SK-N-SH (cell line): ENCODE measurements at regions not wholly inside any gene's neighbourhood (a gene's known extent, or its start where the extent isn't known, plus 50 kb on each side); places are given as distances from the start of the nearest gene placed in this dataset.

Experiments
- CTCF ChIA-PET: fragments of 300-600, 350-600 bp; formaldehyde crosslinking; extraction: SDS; loops from one replicate; lab custom pipeline; 2021; lab: Yijun Ruan, JAX
- POLR2A ChIA-PET: fragments of 350-600 bp; sonication (Branson Sonifier 250); formaldehyde crosslinking; extraction: SDS; loops from one replicate; lab custom pipeline; 2020; ENCODE audit warnings: antibody characterized with exemption, inconsistent platforms; lab: Yijun Ruan, JAX
- DNase-seq: peaks from one replicate; pipeline ENCODE4 v3.0.0; 2012
- H2AFZ ChIP-seq: fragments of 200-600 bp; sonication (generic); 2 replicates; pipeline ENCODE4 v1.8.1; 2016; ENCODE audit warnings: antibody characterized with exemption, mild to moderate bottlenecking, low read depth
- H3F3A ChIP-seq: fragments of 200-600 bp; sonication (generic); replicated peaks from 2 replicates; pipeline ENCODE3; 2016; ENCODE audit warnings: antibody characterized with exemption, mild to moderate bottlenecking; ENCODE audit not compliant: insufficient read depth
- H3K27ac ChIP-seq, 2 experiments: fragments of 200-500 bp in 1 of 2; fragments of 200-600 bp in 1 of 2; sonication (Bioruptor generic) in 1 of 2; sonication (generic), shearing (Covaris generic) in 1 of 2; 2 replicates each; pipeline versions ENCODE4 v1.5.1 to v1.6.1; 2014 to 2016; ENCODE audit warnings: low read depth in 2 of 2, inconsistent platforms in 1 of 2, low read length in 1 of 2, mild to moderate bottlenecking in 1 of 2, mixed read lengths in 1 of 2
- H3K27me3 ChIP-seq: fragments of 200-600 bp; sonication (generic), shearing (Covaris generic); 2 replicates; pipeline ENCODE4 v1.6.1; 2016; ENCODE audit warnings: mixed run types; ENCODE audit not compliant: insufficient read depth
- H3K36me3 ChIP-seq, 2 experiments: fragments of 200-500 bp in 1 of 2; fragments of 200-600 bp in 1 of 2; sonication (Bioruptor generic) in 1 of 2; sonication (generic) in 1 of 2; replicated peaks in 1 of 2; 2 replicates each; pipeline versions ENCODE3 to v1.5.1; 2014 to 2016; ENCODE audit warnings: low read length in 1 of 2, mild to moderate bottlenecking in 1 of 2; ENCODE audit not compliant: insufficient read depth in 2 of 2, control insufficient read depth in 1 of 2
- H3K4me1 ChIP-seq, 2 experiments: fragments of 200-500 bp in 1 of 2; fragments of 200-600 bp in 1 of 2; sonication (Bioruptor generic) in 1 of 2; sonication (generic), shearing (Covaris generic) in 1 of 2; 2 replicates each; pipeline versions ENCODE4 v1.5.1 to v1.6.1; 2014 to 2016; ENCODE audit warnings: low read depth in 1 of 2, low read length in 1 of 2, mixed run types in 1 of 2; ENCODE audit not compliant: insufficient read depth in 2 of 2, control insufficient read depth in 1 of 2
- H3K4me2 ChIP-seq: fragments of 200-600 bp; sonication (generic), shearing (Covaris generic); 2 replicates; pipeline ENCODE4 v1.6.1; 2017; ENCODE audit warnings: mixed run types
- H3K4me3 ChIP-seq, 2 experiments: fragments of 200-500 bp in 1 of 2; fragments of 200-600 bp in 1 of 2; sonication (Bioruptor generic) in 1 of 2; sonication (generic), shearing (Covaris generic) in 1 of 2; 2 replicates each; pipeline versions ENCODE4 v1.5.1 to v1.8.1; 2014 to 2016; ENCODE audit warnings: low read depth in 2 of 2, inconsistent platforms in 1 of 2, low read length in 1 of 2, mild to moderate bottlenecking in 1 of 2, mixed read lengths in 1 of 2, moderate library complexity in 1 of 2
- H3K79me2 ChIP-seq: fragments of 200-600 bp; sonication (generic); 2 replicates; pipeline ENCODE4 v1.8.1; 2017; ENCODE audit warnings: mild to moderate bottlenecking; ENCODE audit not compliant: insufficient read depth
- H3K9ac ChIP-seq: fragments of 200-600 bp; sonication (generic); 2 replicates; pipeline ENCODE4 v1.6.1; 2017; ENCODE audit warnings: mixed run types
- H3K9me2 ChIP-seq: fragments of 200-600 bp; sonication (generic); 2 replicates; pipeline ENCODE4 v1.6.1; 2017; ENCODE audit warnings: mixed run types
- H3K9me3 ChIP-seq: fragments of 200-600 bp; sonication (generic); 2 replicates; pipeline ENCODE4 v1.6.1; 2017; ENCODE audit warnings: mixed run types, mild to moderate bottlenecking, moderate library complexity
- H4K20me1 ChIP-seq: fragments of 200-600 bp; sonication (generic); 2 replicates; pipeline ENCODE4 v1.6.1; 2017; ENCODE audit warnings: mild to moderate bottlenecking, mixed run types; ENCODE audit not compliant: insufficient read depth
- ELF1 ChIP-seq: IDR thresholded peaks from 2 replicates; pipeline ENCODE4 v1.4.0; 2012
- EZH2phosphoT487 ChIP-seq: fragments of 200-600 bp; sonication (generic); IDR thresholded peaks from 2 replicates; pipeline ENCODE4 v1.6.1; 2017; ENCODE audit warnings: low read depth, mixed run types, mild to moderate bottlenecking, antibody characterized with exemption, moderate library complexity, borderline replicate concordance
- FOSL2 ChIP-seq: IDR thresholded peaks from 2 replicates; pipeline ENCODE4 v1.4.0; 2012; ENCODE audit warnings: low read depth, mild to moderate bottlenecking, moderate library complexity, borderline replicate concordance
- FOXJ3 ChIP-seq: sonication (generic); formaldehyde crosslinking; IDR thresholded peaks from 2 replicates; pipeline ENCODE4 v1.5.1; 2020; ENCODE audit warnings: mild to moderate bottlenecking, missing genetic modification reagents
- FOXM1 ChIP-seq: IDR thresholded peaks from 2 replicates; pipeline ENCODE4 v1.4.0; 2012; ENCODE audit warnings: low read depth, mild to moderate bottlenecking
- GABPA ChIP-seq: IDR thresholded peaks from 2 replicates; pipeline ENCODE4 v1.4.0; 2012; ENCODE audit warnings: low read depth, mild to moderate bottlenecking
- JUND ChIP-seq: IDR thresholded peaks from 2 replicates; pipeline ENCODE4 v1.4.0; 2012
- MEF2A ChIP-seq: IDR thresholded peaks from 2 replicates; pipeline ENCODE4 v1.4.0; 2012; ENCODE audit warnings: low read depth, borderline replicate concordance
- NFIC ChIP-seq: IDR thresholded peaks from 2 replicates; pipeline ENCODE4 v1.4.0; 2012; ENCODE audit warnings: borderline replicate concordance
- NRF1 ChIP-seq: IDR thresholded peaks from 2 replicates; pipeline ENCODE4 v1.6.1; 2012; ENCODE audit warnings: low read depth, mild to moderate bottlenecking, low read length
- RFX5 ChIP-seq: IDR thresholded peaks from 2 replicates; pipeline ENCODE4 v1.6.1; 2012; ENCODE audit warnings: mild to moderate bottlenecking, improper control_type of control experiment, low read length
- RXRA ChIP-seq: IDR thresholded peaks from 2 replicates; pipeline ENCODE4 v1.4.0; 2012; ENCODE audit warnings: low read depth, mild to moderate bottlenecking, borderline replicate concordance
- TCF12 ChIP-seq: IDR thresholded peaks from 2 replicates; pipeline ENCODE4 v1.4.0; 2012
- TEAD4 ChIP-seq: IDR thresholded peaks from 2 replicates; pipeline ENCODE4 v1.4.0; 2012; ENCODE audit warnings: mild to moderate bottlenecking, borderline replicate concordance; ENCODE audit not compliant: insufficient read depth
- USF1 ChIP-seq: IDR thresholded peaks from 2 replicates; pipeline ENCODE4 v1.4.0; 2012; ENCODE audit warnings: low read depth, borderline replicate concordance
- USF2 ChIP-seq: fragments of 150-350 bp; IDR thresholded peaks from 2 replicates; pipeline ENCODE4 v1.6.1; 2017; ENCODE audit warnings: antibody characterized with exemption, low read length, low read depth, borderline replicate concordance
- ZBTB33 ChIP-seq: IDR thresholded peaks from 2 replicates; pipeline ENCODE4 v1.4.0; 2012; ENCODE audit warnings: low read depth, borderline replicate concordance
- WGBS: methylation state at CpG from one replicate; pipeline ENCODE4 v1.1.6; 2017; ENCODE audit warnings: low lambda C conversion rate; 5-methylcytosine and 5-hydroxymethylcytosine counted together
- TF ChIP-seq, protein P1 (sequence below): IDR thresholded peaks from 2 replicates; pipeline ENCODE4 v1.4.0; 2012; ENCODE audit warnings: low read depth
- TF ChIP-seq, protein P2 (sequence below): IDR thresholded peaks from 2 replicates; pipeline ENCODE4 v1.6.1; 2012; ENCODE audit warnings: mild to moderate bottlenecking, low read depth, low read length, moderate library complexity

GRCh38 chr3:5059782-5060181 lies 62.3 kb upstream of the ARL8B start:
- no peaks in the 10 kb centered on the region for H3K36me3 ChIP-seq
- no peak for TF ChIP-seq FOXJ3 (CRISPR knock-in tag)
- no peak for TF ChIP-seq GABPA
- no peak for TF ChIP-seq NFIC
- TF ChIP-seq FOXM1 = no peak
- no peak for TF ChIP-seq FOSL2
- TF ChIP-seq TEAD4 = no peak
- TF ChIP-seq TCF12 = no peak
- no peak for TF ChIP-seq JUND
- TF ChIP-seq EZH2phosphoT487 = no peak
- no peak for TF ChIP-seq ELF1
- TF ChIP-seq RXRA = no peak
- H3F3A ChIP-seq = no peaks in the 10 kb centered on the region
- peaks cover 0 to 5% of the 10 kb centered on the region in 2 experiments; a peak in 1 of 4 replicates for H3K4me1 ChIP-seq
- no peak overlapping the region for H3K4me3 ChIP-seq
- no peaks in the 10 kb centered on the region for H3K27me3 ChIP-seq
- no peak for DNase-seq
- H3K4me2 ChIP-seq = no peak overlapping the region
- no peaks in the 10 kb centered on the region for H3K9me3 ChIP-seq
- H3K9ac ChIP-seq = no peak overlapping the region
- 73% methylated on average over 7 of the region's 7 CpGs for WGBS
- H2AFZ ChIP-seq = no peak overlapping the region
- no peaks in the 10 kb centered on the region for H4K20me1 ChIP-seq
- H3K79me2 ChIP-seq = no peaks in the 10 kb centered on the region
- POLR2A ChIA-PET = no interaction called here
- no peak overlapping the region for H3K27ac ChIP-seq
- H3K9me2 ChIP-seq = no peaks in the 10 kb centered on the region
- CTCF ChIA-PET = interaction anchor here (0.7 to 12.0 kb wide), 6 partner anchors 17 to 345 kb away, joined by 3 to 213 read pairs (median 3); no protein-coding TSS in a partner anchor

DNA sequence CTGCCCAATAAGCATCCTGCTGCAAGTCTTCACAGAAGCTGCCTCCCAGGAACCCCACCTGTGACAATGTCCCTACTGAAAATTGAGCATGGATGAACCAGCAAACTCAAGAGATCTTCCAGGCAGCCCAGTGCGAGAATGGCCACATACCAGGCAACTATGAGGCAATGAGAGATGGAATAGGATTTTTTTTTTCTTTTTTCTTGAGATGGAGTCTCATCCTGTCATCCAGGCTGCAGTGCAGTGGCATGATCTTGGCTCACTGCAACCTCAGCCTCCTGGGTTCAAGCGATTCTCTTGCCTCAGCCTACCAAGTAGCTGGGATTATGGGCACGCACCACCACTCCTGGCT lies 60.9 kb upstream of the ARL8B start:
- Histone ChIP-seq H3K9me2 (no peaks in the 10 kb centered on the region), H3K36me3 (no peaks in the 10 kb centered on the region), H3F3A (no peaks in the 10 kb centered on the region), H3K27me3 (no peaks in the 10 kb centered on the region), H3K27ac (no peak overlapping the region), H4K20me1 (no peaks in the 10 kb centered on the region), H3K4me3 (no peak overlapping the region), H3K79me2 (no peaks in the 10 kb centered on the region), H2AFZ (no peak overlapping the region), H3K9me3 (no peaks in the 10 kb centered on the region), H3K9ac (no peak overlapping the region), H3K4me2 (no peak overlapping the region), H3K4me1 (peaks cover 0 to 5% of the 10 kb centered on the region in 2 experiments; a peak in 1 of 4 replicates)
- ChIA-PET POLR2A (no interaction called here), CTCF (interaction anchor here (1.2 to 12.0 kb wide), 3 partner anchors 16 to 346 kb away, joined by 3 to 213 read pairs (median 3); no protein-coding TSS in a partner anchor)
- 76% methylated on average over 3 of the region's 3 CpGs for WGBS
- no peak for DNase-seq
- TF ChIP-seq, protein P1, sequence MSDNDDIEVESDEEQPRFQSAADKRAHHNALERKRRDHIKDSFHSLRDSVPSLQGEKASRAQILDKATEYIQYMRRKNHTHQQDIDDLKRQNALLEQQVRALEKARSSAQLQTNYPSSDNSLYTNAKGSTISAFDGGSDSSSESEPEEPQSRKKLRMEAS = no peak
- TF ChIP-seq MEF2A (no peak), TEAD4 (no peak), USF1 (no peak), USF2 (no peak), TCF12 (no peak), ZBTB33 (no peak), FOXM1 (no peak), RFX5 (no peak), FOXJ3 (CRISPR knock-in tag) (no peak), NRF1 (no peak)
- TF ChIP-seq, protein P2, sequence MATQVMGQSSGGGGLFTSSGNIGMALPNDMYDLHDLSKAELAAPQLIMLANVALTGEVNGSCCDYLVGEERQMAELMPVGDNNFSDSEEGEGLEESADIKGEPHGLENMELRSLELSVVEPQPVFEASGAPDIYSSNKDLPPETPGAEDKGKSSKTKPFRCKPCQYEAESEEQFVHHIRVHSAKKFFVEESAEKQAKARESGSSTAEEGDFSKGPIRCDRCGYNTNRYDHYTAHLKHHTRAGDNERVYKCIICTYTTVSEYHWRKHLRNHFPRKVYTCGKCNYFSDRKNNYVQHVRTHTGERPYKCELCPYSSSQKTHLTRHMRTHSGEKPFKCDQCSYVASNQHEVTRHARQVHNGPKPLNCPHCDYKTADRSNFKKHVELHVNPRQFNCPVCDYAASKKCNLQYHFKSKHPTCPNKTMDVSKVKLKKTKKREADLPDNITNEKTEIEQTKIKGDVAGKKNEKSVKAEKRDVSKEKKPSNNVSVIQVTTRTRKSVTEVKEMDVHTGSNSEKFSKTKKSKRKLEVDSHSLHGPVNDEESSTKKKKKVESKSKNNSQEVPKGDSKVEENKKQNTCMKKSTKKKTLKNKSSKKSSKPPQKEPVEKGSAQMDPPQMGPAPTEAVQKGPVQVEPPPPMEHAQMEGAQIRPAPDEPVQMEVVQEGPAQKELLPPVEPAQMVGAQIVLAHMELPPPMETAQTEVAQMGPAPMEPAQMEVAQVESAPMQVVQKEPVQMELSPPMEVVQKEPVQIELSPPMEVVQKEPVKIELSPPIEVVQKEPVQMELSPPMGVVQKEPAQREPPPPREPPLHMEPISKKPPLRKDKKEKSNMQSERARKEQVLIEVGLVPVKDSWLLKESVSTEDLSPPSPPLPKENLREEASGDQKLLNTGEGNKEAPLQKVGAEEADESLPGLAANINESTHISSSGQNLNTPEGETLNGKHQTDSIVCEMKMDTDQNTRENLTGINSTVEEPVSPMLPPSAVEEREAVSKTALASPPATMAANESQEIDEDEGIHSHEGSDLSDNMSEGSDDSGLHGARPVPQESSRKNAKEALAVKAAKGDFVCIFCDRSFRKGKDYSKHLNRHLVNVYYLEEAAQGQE = no peak
